CD1c-positive myeloid dendritic cell (primary cell): ENCODE measurements at regions not wholly inside any gene's neighbourhood (a gene's known extent, or its start where the extent isn't known, plus 50 kb on each side); places are given as distances from the start of the nearest gene placed in this dataset.

Source experiments
- DNase-seq: peaks from one replicate; pipeline ENCODE4 v3.0.0-alpha.2; 2016; ENCODE audit errors: extremely low spot score

DNA sequence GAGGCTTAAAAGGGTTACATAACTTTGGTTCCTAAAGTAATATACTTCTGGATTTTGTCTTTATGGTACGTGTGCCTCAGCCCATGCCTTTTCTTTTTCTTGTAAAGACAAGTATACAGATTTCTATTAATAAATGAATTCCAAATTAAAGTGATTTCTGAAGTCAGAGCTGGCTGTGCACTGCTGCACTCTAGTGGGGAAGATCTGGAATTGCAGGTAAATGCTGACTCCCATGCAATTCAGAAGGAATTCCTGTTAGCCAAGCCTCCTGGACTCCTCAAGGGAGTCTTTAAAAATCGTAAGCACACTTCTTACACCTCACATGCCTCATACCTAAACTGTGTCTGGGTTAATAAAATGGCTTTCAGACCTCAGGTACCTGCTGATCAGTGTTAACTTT lies 118.4 kb upstream of the SLC7A1 start:
- DNase-seq = peak; percentile 42

DNA sequence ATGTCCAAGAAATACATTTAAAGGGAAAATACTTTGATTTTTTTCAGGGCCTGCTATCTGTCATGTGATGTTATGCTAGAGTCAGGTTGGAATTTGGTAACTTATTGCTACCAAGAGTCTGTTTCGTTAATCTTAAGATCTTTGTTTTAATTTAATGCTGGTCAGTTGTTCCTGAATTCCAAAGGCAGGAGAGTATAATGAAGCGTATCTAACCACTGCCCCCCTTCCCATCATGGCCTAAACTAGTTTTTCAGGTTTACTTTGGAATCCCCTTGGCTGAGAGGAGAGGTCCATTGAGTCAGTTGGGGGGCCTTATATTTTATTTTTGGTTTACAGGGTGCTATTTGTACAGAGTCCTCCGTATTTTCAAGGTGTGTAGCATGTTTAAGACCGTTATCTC lies 116.3 kb upstream of the SLC7A1 start:
- DNase-seq = no peak

DNA sequence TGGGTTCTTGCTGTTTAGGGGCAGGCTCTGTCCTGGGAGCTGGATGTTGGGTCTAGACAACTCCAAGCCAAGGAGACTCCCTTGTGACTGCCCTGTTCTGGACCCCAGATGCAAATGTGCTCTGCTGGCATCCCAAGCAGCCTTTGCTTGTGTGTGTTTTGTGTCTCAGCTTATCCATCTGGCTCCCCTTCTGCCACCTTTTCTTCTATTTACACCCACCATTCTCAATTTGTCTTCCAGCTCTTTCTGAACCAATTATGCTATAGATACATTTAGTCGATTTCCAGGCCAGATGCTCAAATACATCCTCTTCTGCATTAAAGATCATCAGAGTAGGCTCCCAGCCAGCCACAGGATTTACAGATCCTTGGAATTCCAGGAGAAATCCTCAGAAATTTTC lies 115.0 kb upstream of the SLC7A1 start:
- no peak for DNase-seq

DNA sequence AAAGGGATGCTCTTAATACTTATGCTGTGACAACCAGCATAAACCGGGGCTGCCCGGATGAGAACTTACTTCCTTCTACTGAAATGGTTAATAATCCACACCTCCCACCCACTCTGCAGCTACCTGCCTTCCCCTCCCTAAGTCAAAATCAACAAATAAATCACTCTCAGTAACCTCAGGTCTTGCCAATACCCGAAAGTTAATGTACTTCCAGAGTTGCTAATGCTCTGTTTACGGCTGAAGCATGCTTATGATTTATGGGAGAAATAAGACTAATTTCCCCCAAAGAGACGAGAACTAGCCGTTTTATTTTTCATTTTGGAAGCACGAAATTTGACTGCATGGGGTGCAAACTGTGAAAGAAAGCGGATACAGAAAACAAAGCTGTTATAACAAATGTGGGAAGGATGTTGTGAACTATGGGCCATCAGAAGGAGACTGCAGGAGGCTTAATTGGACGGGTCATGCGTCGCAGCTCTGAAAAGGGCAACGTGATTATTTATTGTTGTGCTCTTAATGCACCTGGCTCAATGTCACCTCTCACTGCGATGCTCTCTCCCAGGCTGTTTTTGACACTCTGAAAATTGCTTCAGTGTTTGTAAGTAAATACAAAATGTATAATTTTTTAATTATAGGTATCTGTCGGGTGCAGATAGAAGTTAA lies 114.0 kb upstream of the SLC7A1 start:
- DNase-seq = no peak

DNA sequence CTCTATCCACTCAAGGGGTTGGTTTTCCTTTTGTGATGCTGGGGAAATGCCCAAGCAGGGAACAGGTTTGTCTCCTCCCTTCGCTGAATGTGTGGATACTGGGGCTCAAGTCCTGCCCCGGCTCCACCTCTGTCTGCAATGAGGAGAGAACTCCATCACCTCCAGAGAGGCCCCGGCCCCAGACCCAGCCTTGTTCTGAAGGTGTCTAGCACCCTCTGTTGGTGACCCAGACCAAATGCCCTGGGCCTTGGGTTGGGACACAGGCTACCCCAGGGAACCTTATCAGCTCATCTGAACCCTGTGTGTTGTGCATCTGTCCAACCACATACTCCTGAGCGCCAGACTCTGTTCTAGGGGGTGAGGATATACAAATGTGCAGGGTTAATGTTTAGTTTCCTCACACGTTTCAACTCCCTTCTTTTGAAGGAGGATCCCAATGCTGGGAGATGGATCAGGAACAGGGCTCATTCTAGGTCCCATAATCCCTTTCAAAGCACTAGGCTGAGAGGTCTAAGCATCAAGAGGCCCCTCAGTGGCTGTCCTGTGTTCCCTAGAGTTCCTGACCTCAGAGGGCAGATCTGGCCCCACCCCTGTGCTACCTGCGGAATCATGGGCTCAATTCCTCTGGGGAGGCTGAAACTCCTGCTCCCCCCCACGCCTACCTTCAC lies 112.5 kb upstream of the SLC7A1 start:
- DNase-seq = peak; percentile 29

DNA sequence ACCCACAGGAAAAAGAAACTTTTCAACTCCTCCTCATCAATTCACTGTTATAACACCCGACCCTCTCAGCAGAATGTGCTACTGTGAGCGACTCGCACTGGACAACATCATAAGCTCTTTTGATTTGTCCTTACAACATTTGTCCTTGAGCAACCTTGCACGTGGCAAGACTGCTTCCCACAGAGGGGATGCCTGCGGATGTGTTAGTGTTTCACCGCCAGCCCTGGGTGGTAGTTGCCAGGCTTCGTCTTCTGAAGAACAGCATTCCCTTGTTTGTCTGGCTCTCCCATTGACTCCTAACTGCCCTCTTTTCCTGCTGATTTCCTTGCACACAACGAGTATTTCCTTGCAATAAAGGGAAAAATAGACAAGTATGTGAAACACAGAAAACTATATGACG lies 111.4 kb upstream of the SLC7A1 start:
- no peak for DNase-seq

DNA sequence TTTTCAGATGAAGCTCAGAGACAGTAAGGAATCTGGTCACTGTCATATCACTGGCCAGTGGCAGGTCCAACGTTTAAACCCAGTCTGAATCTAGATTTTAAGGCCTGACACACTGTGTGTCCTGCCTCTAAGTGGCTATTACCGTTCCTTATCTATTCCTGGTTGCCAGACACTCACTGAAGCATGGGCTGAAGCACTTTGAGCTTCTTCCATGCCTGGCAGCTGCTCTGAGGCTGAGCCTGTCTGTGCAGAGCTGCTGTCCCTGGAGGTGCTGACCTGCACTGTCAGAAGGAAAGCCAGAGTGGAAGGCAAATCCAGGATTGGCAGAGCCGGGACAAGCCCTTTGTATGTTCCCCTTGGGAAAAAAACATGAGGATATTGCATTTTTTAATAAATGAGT lies 109.2 kb upstream of the SLC7A1 start:
- no peak for DNase-seq

DNA sequence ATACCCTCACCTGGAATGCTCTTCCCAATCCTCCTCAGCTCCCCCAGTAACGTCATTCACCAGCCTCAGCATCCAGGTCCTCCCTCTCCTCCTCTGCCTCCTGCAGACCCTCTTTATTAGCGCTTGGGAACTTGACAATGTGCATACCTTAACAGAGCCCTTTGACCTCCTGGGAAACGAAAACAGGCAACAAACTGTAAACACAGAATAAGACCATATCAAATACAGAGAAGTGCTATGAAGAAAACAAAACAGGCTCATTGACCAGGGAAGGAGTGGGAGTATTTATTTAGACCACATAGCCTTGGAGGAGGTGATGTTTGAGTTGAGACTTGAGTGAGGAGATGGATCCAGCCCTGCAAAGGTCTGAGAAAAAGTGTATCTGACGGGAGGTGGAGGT lies 107.9 kb upstream of the SLC7A1 start:
- no peak for DNase-seq

DNA sequence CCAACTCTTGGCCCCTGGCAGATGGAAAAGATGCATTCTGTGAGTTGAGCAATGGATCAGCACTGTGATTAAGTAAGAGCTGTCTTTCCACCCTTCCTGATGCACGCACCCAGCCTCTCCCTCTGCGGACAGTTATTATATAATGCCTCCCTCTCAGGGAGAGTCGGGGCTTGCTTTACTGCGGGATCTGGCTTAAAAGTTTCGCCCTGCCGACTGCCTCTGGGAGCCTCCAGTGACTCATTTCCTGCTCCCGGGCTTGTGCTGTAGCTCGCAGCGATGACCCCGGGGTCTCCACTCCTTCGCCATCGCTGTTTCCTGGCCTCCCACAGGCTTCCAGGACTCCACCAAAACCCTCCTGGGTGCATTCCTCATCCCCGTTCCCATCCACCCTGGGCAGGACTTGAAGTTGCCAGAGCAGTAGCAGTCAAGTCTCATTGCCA lies 107.4 kb upstream of the SLC7A1 start:
- DNase-seq = no peak

DNA sequence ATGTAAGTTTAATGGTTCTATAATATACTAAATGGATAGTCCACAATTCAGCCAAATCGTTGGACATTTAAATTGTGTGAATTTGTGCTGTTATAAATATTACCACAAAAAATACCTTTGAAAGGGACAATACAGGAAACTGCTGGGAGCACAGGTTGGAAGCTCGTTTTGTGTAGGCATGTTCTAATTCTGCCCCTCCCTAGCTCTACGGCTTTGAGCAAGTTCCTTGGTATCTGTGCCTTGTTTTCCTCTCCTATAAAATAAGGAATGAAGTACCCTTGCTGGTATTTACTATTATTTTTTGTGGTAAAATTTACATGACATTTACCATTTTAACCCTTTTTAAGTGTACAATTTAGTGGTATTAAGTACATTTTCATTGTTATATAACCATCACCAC lies 102.6 kb upstream of the SLC7A1 start:
- no peak for DNase-seq

DNA sequence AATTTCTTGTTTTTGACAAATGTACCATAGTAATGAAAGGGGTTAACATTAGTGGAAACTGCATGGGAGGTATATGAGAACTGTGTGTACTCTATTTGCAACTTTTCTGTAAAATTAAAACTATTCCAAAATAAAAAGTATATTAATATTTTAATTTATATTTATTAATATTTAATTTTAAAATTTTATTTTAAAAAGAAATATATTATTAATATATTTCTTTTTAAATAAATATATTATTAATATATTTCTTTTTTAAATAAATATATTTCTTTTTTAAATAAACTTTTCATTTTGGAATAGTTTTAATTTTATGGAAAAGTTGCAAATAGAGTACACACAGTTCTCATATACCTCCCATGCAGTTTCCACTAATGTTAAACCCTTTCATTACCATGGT lies 101.1 kb upstream of the SLC7A1 start:
- DNase-seq = no peak

DNA sequence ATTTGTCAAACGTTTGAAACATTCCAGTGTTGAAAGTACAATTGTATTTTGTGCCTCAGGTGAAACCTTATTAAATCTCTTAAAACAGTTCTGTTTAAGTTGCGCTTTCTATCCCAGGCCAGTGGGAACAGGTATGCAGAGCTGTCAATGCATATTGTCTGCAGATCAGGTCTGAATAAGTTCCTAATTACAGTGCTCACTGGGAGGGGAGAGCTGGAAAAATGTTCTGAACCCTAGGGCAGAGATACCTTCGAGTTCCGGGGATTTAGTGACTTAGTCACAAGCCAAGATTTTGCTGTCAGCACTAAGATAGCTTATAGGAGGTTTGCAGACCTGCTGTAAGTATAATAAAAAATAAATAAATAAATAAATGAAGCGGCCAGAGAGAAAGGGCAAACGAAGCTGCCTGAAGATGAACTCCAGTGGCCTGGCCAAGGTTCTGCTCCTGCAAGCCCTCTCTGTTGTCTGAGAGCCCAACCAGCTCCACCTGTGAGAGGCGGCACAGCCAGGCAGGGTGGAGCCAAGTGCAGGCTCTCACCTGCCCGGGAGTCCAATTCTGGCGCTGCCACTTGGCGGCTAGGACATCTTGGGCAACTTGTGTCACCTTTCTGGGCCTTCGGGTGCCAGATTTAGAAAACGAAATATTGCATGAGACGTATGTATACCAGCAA lies 97.9 kb upstream of the SLC7A1 start:
- no peak for DNase-seq

DNA sequence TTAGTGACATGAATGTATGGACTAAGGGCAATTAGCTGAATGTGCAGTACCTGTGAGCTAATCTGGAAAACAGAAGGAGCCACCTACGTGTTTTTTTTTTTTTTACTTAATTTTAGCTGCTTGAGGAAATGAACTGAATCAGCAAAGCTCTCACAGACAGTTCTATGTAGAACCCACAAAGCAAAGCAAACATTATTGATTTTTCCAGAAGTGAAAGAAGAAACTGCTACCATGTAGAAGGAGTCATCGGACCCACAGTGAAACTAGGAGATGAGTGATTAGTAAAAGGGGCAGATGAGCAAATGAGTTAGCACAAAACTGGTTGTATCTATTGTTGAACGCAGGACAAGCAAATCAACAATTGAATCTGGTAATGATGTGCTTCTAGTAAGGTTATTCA lies 94.1 kb upstream of the SLC7A1 start:
- DNase-seq = no peak

DNA sequence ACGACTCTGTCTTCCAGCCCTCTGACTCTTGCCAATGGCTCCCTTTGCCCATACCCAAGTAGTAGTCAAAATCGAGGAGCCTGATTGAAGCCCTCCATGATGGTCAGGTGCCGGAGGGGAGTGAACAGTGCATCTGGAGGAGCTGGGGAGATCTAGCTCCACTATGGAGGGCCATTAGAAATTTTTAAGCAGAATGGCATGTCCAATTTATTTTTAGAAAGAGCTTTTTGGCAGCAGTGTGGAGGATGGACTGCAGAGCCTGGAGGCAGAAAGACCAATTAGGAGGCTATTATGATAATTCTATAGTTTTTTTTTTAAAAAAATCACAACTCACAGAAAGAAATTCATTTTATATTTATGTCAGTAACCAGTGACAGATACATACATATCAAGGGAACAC lies 92.7 kb upstream of the SLC7A1 start:
- no peak for DNase-seq

DNA sequence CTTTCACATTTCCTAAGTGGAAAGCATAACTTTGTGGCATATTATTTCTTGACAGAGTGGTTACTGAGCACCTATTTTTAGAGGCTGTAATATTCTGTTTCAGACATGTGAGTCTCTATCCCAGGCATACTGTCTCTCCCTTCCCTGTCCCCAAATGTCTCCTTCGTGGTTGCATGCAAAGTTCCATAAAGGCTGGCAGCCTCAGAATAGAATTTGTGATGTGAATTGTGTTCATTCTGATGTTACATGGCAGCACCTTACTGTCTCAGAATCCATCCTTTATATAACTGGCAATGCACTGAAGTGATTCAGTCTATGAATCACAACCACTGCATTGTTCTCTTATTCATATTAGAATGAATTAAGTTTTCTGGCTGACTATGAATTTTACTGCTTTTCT lies 89.0 kb upstream of the SLC7A1 start:
- DNase-seq = no peak

DNA sequence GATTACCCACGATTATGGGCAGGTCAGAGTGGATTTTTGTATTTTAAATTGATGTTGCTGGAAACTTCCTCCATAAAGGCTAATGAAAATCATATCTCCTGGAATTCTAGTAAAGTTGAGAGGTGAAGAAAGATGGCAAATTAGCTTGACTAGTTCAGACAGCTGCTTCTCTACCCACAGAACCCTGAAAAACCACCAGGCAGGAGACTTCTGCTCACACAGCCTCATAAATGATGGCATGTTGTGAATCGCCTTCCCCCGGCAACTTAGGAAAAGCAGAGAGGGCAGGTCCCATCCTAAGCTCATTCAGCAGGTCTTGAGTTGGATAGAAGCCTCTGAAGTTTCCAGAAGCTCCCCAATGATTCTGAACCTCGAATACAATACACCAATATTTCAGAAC lies 87.6 kb upstream of the SLC7A1 start:
- no peak for DNase-seq

DNA sequence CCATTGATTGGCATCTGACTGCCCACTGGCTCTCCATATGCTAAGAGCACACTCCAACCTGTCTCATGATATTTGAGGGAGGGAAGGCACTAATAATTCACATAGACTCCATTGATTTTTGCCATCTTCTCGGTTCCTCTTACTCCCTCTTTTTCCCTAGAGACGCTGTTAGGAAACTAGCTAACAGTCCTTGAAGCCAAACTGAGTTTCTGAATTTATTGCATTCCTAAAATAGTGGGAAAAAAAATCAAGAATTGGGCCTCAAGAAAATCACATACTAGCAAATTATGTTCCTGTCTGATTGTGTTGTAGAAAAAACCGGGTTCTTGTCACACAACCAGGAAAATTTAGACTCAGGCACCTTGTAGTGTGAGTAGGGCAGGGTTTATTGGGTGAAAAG lies 86.4 kb upstream of the SLC7A1 start:
- DNase-seq = no peak

DNA sequence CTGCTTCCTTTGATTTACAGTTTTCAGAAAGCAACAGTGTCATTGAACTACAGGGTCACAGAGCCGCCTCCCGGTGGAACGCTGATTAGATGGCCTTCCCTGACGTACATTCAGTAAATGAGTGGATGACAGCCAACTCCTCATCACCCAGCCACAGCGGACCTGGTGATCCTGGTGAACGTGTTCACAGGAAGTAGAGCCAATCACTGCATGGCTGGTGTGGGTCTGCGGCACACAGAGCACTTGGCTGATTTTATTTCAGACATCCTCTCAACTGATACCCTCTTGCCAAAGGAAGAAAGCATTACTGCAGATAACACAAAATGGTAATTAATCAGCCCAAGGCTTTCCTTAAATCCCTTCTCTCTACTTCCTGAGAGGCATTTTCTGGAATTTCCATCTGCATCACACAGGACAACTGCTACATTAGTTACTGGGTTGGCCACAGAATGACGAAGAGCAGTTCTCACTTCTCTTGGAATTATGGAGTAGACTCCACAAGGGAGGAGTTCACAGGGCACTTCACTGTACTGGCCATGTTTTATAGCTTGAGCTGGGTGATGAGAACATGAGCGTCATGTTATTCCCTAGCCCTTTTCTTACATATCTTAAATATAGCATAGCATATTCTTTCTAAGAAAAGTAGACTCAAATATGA lies 84.0 kb upstream of the SLC7A1 start:
- DNase-seq = no peak

DNA sequence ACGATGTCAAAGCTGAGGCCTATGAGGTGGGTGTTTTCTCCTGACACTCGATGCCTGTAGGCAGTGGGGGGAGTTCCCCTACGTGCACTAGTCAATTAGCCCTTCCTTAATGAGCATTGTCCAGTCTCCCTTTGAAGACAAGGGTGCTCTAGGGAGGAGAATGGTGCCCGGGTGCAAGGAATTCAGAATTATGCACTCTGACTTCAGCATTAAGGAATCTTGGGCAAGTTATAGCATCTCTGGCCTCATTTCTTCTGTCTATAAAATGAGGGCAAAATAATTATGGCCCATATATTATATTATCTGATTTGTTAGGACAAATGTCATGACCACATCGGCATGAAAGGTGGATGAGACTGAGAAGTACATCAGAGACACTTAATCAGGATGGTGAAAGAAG lies 82.1 kb upstream of the SLC7A1 start:
- DNase-seq = no peak

DNA sequence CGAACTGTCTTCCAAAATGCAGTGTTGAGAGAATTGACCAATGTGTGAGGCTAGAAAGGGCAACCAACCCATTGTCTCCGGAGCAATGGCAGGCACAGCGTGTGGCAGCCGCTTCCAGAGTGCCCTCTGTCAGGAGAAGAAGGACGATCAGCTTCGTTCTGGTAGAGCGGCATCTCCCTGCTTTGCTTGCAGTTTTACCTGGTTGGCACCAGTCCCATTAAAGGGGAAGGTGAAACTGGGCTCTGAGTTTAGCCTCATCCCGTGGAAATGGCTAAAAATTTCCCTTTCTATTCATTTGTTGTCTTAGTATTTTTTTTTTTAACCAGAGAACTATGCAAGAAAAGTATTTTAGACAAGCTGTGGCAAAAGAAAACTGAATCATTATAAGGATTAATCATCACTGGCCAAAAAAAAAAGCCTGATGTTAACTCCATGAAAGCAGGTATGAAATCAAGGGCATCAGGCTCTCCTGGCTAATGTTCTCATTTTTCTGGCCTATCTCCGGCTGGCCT lies 81.5 kb upstream of the SLC7A1 start:
- no peak for DNase-seq

DNA sequence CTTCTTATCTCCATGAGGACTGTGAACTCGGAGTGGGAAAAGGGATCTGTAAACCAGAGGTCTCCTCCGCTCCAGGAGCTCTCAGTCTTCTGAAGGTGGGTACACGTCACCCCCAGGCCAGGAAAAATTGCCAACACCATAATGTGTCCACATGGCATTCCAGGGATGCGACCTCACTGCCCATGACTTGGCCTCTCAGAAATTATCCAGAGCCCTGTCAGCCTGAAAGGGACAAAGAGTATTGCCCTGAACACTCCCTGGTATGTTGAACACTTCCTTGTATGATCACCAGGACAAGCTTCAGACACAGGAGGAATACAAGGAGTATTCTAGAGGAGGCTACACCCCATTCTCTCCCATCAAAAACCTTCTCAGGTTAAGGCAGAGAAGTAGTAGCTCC lies 81.0 kb upstream of the SLC7A1 start:
- DNase-seq = no peak

DNA sequence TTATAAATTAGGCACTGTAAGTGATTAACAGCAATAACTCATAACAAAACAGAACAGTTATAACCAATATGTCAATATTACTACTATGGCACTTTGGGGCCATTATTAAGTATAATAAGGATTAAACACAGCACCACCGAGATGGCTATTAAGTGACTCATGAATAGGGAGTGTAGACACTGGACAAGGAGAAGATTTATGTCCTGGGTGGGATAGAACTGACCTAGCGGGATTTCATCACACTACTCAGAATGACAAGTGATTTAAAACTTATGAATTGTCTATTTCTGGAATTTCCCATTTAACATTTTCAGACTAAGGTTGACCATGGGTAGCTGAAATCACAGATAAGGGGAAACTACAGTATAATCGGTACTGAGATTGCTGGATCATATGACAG lies 79.0 kb upstream of the SLC7A1 start:
- no peak for DNase-seq

DNA sequence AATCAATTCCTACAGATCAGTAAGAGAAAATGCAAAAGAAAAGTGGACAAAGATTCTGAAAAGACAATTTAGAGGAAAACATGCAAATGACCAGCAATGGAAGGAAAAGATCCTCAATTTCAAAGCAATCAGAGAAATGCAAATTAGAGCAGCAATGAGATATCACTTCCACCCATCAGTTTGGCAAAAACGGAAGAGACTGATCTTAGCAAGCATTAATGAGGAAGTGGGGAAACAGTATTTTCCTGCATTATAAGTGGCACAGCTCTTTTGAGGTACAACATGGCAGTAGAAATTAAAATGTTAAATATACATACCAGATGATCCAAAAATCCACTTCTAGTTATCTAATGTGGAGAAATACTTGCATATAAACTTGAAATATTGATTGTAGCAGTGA lies 69.1 kb upstream of the SLC7A1 start:
- peak; percentile 58 for DNase-seq
